OCI-LY3 (cell line): ENCODE measurements at regions not wholly inside any gene's neighbourhood (a gene's known extent, or its start where the extent isn't known, plus 50 kb on each side); places are given as distances from the start of the nearest gene placed in this dataset.
"Not testable (repeated sequence)": the region's sequence is repeated elsewhere in the genome, so short reads cannot be mapped to it uniquely, and the experiment has no call there.

Source experiments
- H2AFZ ChIP-seq: fragments of 200-600, 300-600 bp; shearing (Covaris generic); 2 replicates; pipeline ENCODE4 v1.6.0; 2014; ENCODE audit warnings: antibody characterized with exemption, low read depth, low read length
- H3K27ac ChIP-seq: fragments of 200-600, 300-600 bp; sonication (generic); 2 replicates; pipeline ENCODE4 v1.5.1; 2014; ENCODE audit warnings: mild to moderate bottlenecking, low read length, moderate library complexity, mixed read lengths
- H3K27me3 ChIP-seq: fragments of 200-600, 300-600 bp; sonication (generic); 2 replicates; pipeline ENCODE4 v1.6.1; 2014; ENCODE audit warnings: low read depth, low read length, mixed read lengths
- H3K36me3 ChIP-seq: fragments of 200-600, 300-600 bp; sonication (generic); replicated peaks from 2 replicates; pipeline ENCODE3; 2014; ENCODE audit warnings: low read depth, low read length, mixed read lengths
- H3K4me1 ChIP-seq: fragments of 300-600, 200-600 bp; sonication (generic); 2 replicates; pipeline ENCODE4 v1.6.1; 2014; ENCODE audit warnings: low read length, mixed read lengths
- H3K4me2 ChIP-seq: fragments of 200-600, 300-600 bp; sonication (generic); 2 replicates; pipeline ENCODE4 v1.6.1; 2014; ENCODE audit warnings: low read length, mixed read lengths
- H3K4me3 ChIP-seq: fragments of 300-600, 200-600 bp; sonication (generic); 2 replicates; pipeline ENCODE4 v1.5.1; 2014; ENCODE audit warnings: antibody characterized with exemption, mild to moderate bottlenecking, low read length, moderate library complexity
- H3K79me2 ChIP-seq: fragments of 300-600, 200-600 bp; shearing (Covaris generic); 2 replicates; pipeline ENCODE4 v1.6.1; 2014; ENCODE audit warnings: mild to moderate bottlenecking, low read length, mixed read lengths
- H3K9ac ChIP-seq: fragments of 300-600, 200-600 bp; shearing (Covaris generic); 2 replicates; pipeline ENCODE4 v1.6.0; 2014; ENCODE audit warnings: mild to moderate bottlenecking, low read length, moderate library complexity
- H3K9me3 ChIP-seq: fragments of 200-600, 300-600 bp; shearing (Covaris generic); 2 replicates; pipeline ENCODE4 v1.6.1; 2014; ENCODE audit warnings: low read length, mixed read lengths; ENCODE audit not compliant: insufficient read depth
- H4K20me1 ChIP-seq: fragments of 200-600, 300-600 bp; sonication (generic); 2 replicates; pipeline ENCODE4 v1.6.1; 2016; ENCODE audit warnings: low read length, mixed read lengths; ENCODE audit not compliant: insufficient read depth
- CTCF ChIP-seq: fragments of 200-600, 300-600 bp; sonication (generic); IDR thresholded peaks from 2 replicates; pipeline ENCODE4 v1.5.1; 2014; ENCODE audit warnings: antibody characterized with exemption, low read length, low read depth
- EZH2phosphoT487 ChIP-seq: fragments of 200-600 bp; shearing (Covaris generic); IDR thresholded peaks from 2 replicates; pipeline ENCODE4 v1.6.1; 2018; ENCODE audit warnings: antibody characterized with exemption, mixed run types, low read depth

- Histone ChIP-seq H3K27me3 (no peaks in the 10 kb centered on the region), H4K20me1 (no peaks in the 10 kb centered on the region), H3K4me3 (no peak overlapping the region), H3K36me3 (no peaks in the 10 kb centered on the region), H3K4me2 (no peak overlapping the region), H3K4me1 (no peaks in the 10 kb centered on the region), H2AFZ (peak overlapping the region; percentile 87), H3K79me2 (no peaks in the 10 kb centered on the region), H3K9me3 (no peaks in the 10 kb centered on the region), H3K9ac (no peak overlapping the region), H3K27ac (no peak overlapping the region)
- TF ChIP-seq CTCF (no peak), EZH2phosphoT487 (no peak)
These were observed 81.0 kb downstream of the CPXCR1 start for GRCh38 chrX:88828011-88828410.

DNA sequence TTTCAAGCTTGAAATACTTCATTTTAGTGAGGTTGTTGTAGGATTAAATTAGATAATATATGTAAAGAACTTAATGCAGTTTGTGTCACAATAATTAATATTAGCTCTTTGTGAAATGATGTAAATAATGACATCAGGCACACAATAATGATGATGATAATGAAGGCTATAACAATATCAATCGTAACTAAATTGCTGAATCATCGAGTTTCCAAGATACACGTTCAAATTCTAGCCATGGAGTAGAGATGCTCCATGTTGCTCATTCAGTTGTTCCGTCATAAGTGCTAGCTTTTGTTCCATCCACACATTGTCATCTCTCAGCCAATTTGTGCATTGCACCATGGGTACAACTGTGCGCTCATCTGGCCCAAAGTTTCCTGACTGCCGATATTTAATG lies 83.1 kb downstream of the CPXCR1 start:
- Histone ChIP-seq H3K27ac (no peak overlapping the region), H3K4me2 (no peak overlapping the region), H3K36me3 (no peaks in the 10 kb centered on the region)

GRCh38 chrX:88837721-88838120 lies 90.7 kb downstream of the CPXCR1 start:
- H2AFZ ChIP-seq, H3K4me3 ChIP-seq: not testable (repeated sequence)

More for the DNA sequence above, 83.1 kb downstream of the CPXCR1 start:
- Histone ChIP-seq H3K27me3 (no peaks in the 10 kb centered on the region), H4K20me1 (no peaks in the 10 kb centered on the region), H2AFZ (no peak overlapping the region), H3K4me1 (no peaks in the 10 kb centered on the region), H3K79me2 (no peaks in the 10 kb centered on the region), H3K4me3 (no peak overlapping the region), H3K9me3 (no peaks in the 10 kb centered on the region), H3K9ac (no peak overlapping the region)
- TF ChIP-seq EZH2phosphoT487 (no peak), CTCF (no peak)

GRCh38 chrX:88838392-88838791 lies 91.4 kb downstream of the CPXCR1 start:
- Histone ChIP-seq H3K27me3 (no peaks in the 10 kb centered on the region), H3K4me3 (no peak overlapping the region), H3K9ac (no peak overlapping the region), H3K79me2 (no peaks in the 10 kb centered on the region), H4K20me1 (no peaks in the 10 kb centered on the region), H3K4me1 (peaks cover 7% of the 10 kb centered on the region), H3K36me3 (no peaks in the 10 kb centered on the region), H3K4me2 (no peak overlapping the region), H3K27ac (no peak overlapping the region), H3K9me3 (no peaks in the 10 kb centered on the region), H2AFZ (no peak overlapping the region)
- TF ChIP-seq EZH2phosphoT487: no peak
- TF ChIP-seq CTCF: no peak

More at GRCh38 chrX:88837721-88838120, 90.7 kb downstream of the CPXCR1 start:
- H3K4me1 ChIP-seq, H3K79me2 ChIP-seq, H3K27me3 ChIP-seq, H3K9ac ChIP-seq, H3K36me3 ChIP-seq, H4K20me1 ChIP-seq, H3K4me2 ChIP-seq, H3K9me3 ChIP-seq, H3K27ac ChIP-seq: not testable (repeated sequence)

- not testable (repeated sequence) for H3K9me3 ChIP-seq, H3K9ac ChIP-seq
These were observed 96.8 kb downstream of the CPXCR1 start for GRCh38 chrX:88843841-88844240.

More at GRCh38 chrX:88843841-88844240, 96.8 kb downstream of the CPXCR1 start:
- not testable (repeated sequence) for H3K79me2 ChIP-seq, H2AFZ ChIP-seq, H3K27ac ChIP-seq, H3K4me3 ChIP-seq, H3K27me3 ChIP-seq, H4K20me1 ChIP-seq, H3K4me2 ChIP-seq, H3K36me3 ChIP-seq, H3K4me1 ChIP-seq
